Midbrain (tissue), 1 donor: ENCODE measurements at regions not wholly inside any gene's neighbourhood (a gene's known extent, or its start where the extent isn't known, plus 50 kb on each side); places are given as distances from the start of the nearest gene placed in this dataset.

ENCODE experiments used
- DNase-seq: peaks from one replicate; lab custom pipeline; 2025; lab: John Stamatoyannopoulos, UW

GRCh38 chr9:28747351-28747985, 1174.2 kb upstream of the C9orf72 start:
- DNase-seq = no peak

GRCh38 chr9:28750136-28750535, 1176.9 kb upstream of the C9orf72 start:
- no peak for DNase-seq

- DNase-seq = no peak
These were observed 1185.1 kb upstream of the C9orf72 start for GRCh38 chr9:28758341-28758740.

- DNase-seq = no peak
These were observed 1185.7 kb upstream of the C9orf72 start for GRCh38 chr9:28758971-28759370.

DNA sequence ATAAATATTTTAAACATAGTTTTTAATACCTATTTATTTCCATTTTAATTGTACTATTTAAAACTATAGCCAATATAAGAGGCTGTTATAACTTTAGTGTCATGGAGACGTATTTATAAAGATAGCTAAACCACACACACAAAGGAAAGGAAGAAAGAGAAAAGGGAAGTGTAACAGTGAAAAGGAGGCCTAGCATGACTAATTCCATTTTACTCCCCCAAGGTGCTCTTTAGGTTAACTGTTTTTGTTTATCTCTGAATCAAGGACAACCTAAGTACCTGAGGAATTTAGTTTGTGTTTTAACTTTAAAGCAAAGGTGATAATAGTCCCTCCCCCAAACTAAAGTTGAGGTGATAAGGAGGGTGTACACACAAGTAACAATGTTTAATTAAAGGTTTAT, 1188.9 kb upstream of the C9orf72 start:
- DNase-seq = no peak

GRCh38 chr9:28764532-28764931, 1191.3 kb upstream of the C9orf72 start:
- no peak for DNase-seq

- DNase-seq = no peak
These were observed 1196.9 kb upstream of the C9orf72 start for GRCh38 chr9:28770226-28770625.

DNA sequence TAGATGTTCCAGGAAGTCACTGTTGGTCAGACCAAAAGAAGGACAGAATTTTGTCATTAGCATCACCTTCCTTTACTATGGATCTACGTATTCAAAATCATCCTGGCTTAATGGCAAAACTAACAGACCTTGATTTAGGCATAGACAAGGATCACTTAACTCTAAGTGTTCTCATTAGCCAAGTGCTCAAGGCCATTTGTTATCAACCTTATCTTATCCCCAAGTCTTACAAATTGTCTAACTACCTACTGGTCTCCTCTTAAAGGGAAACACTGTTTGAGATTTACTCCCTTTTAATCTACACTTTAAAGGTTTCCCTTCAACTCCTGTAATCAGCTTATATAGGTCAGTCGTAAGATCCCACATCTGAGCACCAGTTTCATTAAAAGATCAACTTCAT, 1197.5 kb upstream of the C9orf72 start:
- no peak for DNase-seq

- peak; percentile 33 for DNase-seq
These were observed 1201.4 kb upstream of the C9orf72 start for GRCh38 chr9:28774433-28775235.

GRCh38 chr9:28779243-28779642, 1206.0 kb upstream of the C9orf72 start:
- DNase-seq = no peak

DNA sequence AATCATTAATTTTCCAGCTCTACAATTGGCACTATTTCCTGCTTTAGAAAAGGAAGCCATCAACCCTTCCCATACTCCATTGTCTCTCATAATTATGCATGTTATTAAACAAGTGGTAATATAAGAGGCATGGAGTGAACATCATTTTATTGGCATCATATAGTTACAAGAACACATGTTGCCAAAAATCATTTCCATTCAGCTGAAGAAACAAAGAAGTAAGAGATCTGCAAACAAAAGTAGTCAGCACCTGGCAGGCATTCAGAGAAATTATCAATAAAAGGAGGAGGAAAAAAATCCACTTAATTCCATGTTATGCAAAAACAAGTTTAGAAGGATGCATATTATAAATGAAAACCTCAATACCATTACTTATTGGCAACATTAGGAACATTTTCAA, 1208.2 kb upstream of the C9orf72 start:
- no peak for DNase-seq

DNA sequence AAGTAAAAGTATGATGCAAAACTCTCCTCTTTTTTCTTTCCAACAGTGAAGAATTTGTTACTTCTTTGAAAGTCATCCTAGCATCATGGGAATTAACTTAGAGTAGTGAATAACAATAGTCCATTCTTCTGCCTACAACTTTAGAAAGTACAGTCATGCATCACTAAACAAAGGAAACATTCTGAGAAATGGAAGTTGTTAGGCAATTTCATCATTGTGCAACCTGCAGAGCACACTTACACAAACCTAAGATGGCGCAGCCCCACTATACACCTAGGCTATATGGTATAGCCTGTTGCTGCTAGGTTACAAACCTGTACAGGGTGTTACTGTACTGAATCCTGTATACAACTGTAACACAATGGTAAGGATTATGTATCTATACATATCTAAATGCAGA, 1209.3 kb upstream of the C9orf72 start:
- DNase-seq = no peak

- no peak for DNase-seq
These were observed 1219.4 kb upstream of the C9orf72 start for GRCh38 chr9:28792716-28793115.

DNA sequence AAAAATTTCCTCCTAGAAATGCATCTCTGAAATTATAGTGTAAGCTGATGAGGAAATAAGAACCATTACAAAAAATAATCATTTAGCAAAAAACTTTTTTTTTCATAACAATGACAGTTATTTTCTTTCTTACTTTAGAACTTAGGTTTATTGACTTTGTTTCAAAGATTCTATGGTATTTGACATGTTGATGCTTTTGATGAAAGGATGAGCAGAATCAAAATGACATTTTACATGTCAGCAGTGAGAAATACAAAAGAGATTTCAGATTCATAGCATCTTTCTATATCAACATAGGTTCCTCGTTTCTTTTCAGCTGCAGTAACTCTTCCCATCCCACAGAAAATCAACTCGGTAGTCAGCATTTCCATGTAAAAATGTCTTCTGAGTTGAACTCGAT, 1226.6 kb upstream of the C9orf72 start:
- DNase-seq = no peak

- no peak for DNase-seq
These were observed 1228.0 kb upstream of the C9orf72 start for GRCh38 chr9:28801144-28801799.

DNA sequence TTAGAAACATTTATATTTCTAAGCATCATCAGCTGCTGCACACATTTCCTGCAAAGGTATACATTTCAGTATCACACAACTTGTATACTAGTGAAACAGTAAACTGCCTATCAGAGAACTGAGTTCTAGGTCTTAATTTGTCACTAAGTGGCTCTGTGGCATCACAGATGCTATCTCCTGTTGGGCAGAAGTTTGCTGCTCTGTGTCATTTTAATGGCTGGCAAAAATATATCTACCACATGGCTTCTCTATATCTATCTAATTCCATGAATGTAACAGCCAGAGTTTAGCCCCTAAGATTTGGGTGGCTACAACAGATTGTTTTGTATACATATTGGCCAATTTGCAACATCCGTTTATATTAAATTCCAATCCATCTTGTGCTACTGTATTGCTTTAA, 1231.9 kb upstream of the C9orf72 start:
- DNase-seq = no peak

DNA sequence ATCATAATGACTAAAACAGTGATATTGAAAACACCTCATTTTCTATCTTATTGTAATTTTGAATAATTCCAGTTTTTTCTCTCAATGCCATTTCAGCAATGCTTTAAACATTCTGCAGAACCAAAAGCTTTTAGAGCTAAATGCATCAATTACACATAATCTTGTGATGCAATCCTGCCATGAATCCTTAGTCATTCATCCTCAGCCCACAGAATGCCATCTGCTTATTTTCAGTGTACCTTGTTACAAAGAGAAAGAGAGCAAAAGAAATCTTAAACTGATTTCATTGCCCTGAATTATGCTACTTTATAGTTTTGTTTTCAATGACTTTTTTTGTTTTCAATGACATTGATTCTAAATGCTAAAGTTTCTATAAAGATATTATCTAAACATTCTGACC, 1234.8 kb upstream of the C9orf72 start:
- DNase-seq = no peak

- no peak for DNase-seq
These were observed 1237.3 kb upstream of the C9orf72 start for GRCh38 chr9:28810388-28811075.

DNA sequence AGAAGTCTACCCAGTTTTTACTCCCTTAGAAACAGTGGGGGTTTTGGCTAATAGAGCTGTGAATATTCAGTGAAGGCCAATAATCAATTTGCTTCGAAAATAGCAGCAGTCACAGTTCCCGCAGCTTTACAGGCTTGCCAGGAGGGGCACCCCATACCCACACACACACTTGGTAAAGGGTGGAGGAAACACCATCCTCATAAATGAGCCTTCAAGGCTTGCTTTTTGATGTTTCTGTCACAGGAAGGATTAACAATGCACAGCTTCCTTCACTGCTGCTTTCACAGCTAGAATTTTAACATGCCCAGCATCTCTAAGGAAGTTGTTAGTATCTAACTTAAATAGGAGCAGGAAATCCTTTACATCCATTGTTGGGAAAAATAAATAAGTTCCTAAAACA, 1247.5 kb upstream of the C9orf72 start:
- no peak for DNase-seq

DNA sequence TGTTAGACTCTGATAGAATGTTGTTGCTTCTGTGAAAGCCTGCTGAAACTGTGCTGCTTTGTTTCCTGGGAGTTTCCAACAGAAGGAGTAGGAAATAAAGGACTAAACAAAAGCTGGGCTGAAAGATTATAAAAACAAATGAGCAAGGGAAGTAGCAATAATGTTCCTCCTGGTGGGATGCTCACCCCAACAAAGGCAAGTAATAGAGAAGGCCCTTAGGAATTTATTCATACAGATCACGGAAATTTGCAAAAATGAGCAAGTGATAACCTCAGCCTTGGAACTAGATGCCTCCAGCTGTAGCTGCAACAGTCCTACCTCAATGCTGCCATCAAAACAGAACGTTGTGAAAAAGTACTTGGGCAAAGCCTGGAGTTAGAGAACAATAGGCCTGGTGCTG, 1248.0 kb upstream of the C9orf72 start:
- no peak for DNase-seq

DNA sequence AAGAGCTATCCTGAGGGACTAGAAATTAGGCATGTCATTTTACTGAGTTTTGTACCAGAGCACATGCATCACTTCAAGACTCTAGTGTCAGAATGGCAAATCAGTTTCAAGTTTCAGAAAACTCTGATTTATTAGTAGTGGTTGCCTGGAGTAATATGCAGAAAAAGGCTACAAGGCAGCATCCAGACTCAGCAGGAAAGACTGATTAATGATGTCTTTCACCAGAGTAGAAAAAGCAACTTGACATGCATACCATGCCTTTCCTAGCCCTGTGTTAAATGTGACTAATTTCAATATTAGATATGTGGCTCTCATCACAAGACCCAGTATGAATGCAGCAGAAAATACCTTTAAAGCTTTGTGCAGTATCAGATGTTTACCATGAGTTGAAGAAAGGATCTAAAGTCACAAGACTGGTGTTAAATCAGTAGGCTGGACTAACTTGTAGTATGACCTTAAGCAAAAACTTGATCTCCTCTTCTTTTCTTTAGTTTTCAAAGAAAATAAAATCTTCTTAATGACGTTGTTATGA, 1251.2 kb upstream of the C9orf72 start:
- no peak for DNase-seq

DNA sequence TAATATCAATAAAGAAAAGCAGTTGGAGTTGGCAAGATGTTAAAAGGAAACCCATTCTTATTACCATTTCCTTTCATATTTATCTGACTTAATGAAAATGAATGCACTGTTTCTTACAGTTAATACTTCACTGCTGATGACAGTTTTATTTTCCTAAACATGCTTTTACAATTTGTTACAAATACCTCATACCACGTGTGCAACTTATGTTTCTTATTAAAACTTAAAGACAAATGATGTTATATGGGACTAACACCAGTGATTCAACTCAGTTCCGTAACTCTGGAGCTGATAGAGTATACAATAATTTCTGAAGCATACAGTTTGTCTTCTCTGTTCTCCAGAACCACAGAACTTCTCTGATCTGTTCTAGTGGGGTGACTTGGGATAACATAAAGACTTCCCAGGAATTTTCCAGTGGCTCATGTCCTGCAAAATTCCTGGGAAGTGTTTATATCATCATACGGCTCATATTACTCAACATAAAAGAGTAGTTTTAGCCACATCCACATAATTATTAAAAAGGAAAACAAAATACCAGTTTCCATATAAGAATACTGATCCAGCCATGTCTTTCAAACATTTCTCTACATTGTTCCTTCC, 1259.0 kb upstream of the C9orf72 start:
- DNase-seq = no peak
